Activated CD8-positive, alpha-beta memory T cell treated with anti-CD3 and anti-CD28 coated beads for 24 hours (primary cell): ENCODE measurements at regions not wholly inside any gene's neighbourhood (a gene's known extent, or its start where the extent isn't known, plus 50 kb on each side); places are given as distances from the start of the nearest gene placed in this dataset.

Experiments used
- DNase-seq: peaks from one replicate; pipeline ENCODE4 v3.0.0-alpha.2; 2020

GRCh38 chr4:56757821-56758411 is 63.6 kb downstream of the SPINK2 start:
- DNase-seq: peak; percentile 86

GRCh38 chr4:56757261-56757746 is 64.2 kb downstream of the SPINK2 start:
- DNase-seq: peak; percentile 61

GRCh38 chr4:56755901-56756300 is 65.6 kb downstream of the SPINK2 start:
- no peak for DNase-seq

- no peak for DNase-seq
Measured at GRCh38 chr4:56752985-56753384, 68.5 kb downstream of the SPINK2 start.

- no peak for DNase-seq
Measured at GRCh38 chr4:56750231-56750630, 69.1 kb upstream of the HOPX start.

- DNase-seq: no peak
Measured at GRCh38 chr4:56748271-56748670, 67.2 kb upstream of the HOPX start.

GRCh38 chr4:56746639-56747038 is 65.5 kb upstream of the HOPX start:
- no peak for DNase-seq

- DNase-seq: no peak
Measured at GRCh38 chr4:56745042-56745441, 63.9 kb upstream of the HOPX start.

GRCh38 chr4:56744030-56744429 is 62.9 kb upstream of the HOPX start:
- DNase-seq: no peak

- DNase-seq: no peak
Measured at GRCh38 chr4:56743550-56743949, 62.5 kb upstream of the HOPX start.

GRCh38 chr4:56742080-56742871 is 61.2 kb upstream of the HOPX start:
- DNase-seq: no peak

- no peak for DNase-seq
Measured at GRCh38 chr4:56741595-56741994, 60.5 kb upstream of the HOPX start.

- DNase-seq: no peak
Measured at GRCh38 chr4:56739066-56739777, 58.1 kb upstream of the HOPX start.

- no peak for DNase-seq
Measured at GRCh38 chr4:56737666-56738065, 56.6 kb upstream of the HOPX start.

- DNase-seq: no peak
Measured at GRCh38 chr4:56733352-56733751, 52.3 kb upstream of the HOPX start.

- DNase-seq: no peak
Measured at GRCh38 chr4:56732301-56732700, 51.2 kb upstream of the HOPX start.

GRCh38 chr4:56731857-56732256 is 50.8 kb upstream of the HOPX start:
- no peak for DNase-seq
